ENCODE measurements at regions not wholly inside any gene's neighbourhood (a gene's known extent, or its start where the extent isn't known, plus 50 kb on each side); places are given as distances from the start of the nearest gene placed in this dataset.

GRCh38 chr2:44075541-44075940 lies 79.8 kb upstream of the LRPPRC start:
- TF ChIP-seq EZH2phosphoT487 (IDR thresholded peaks at IDR 0.05; ENCODE audit: insufficient read depth, low read depth) = no peak
- TF ChIP-seq EZH2 (IDR thresholded peaks at IDR 0.05; ENCODE audit: insufficient read depth, poor library complexity, severe bottlenecking) = no peak
